ENCODE measurements at regions not wholly inside any gene's neighbourhood (a gene's known extent, or its start where the extent isn't known, plus 50 kb on each side); places are given as distances from the start of the nearest gene placed in this dataset.
"Not testable (repeated sequence)": the region's sequence is repeated elsewhere in the genome, so short reads cannot be mapped to it uniquely, and the experiment has no call there.

DNA sequence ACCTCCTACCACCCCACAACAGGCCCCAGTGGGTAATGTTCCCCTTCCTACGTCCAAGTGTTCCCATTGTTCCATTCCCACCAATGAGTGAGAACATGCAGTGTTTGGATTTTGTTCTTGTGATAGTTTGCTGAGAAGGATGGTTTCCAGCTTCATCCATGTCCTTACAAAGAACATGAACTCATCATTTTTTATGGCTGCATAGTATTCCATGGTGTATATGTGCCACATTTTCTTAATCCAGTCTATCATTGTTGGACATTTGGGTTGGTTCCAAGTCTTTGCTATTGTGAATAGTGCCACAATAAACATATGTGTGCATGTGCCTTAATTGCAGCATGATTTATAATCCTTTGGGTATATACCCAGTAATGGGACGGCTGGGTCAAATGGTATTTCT is 81.6 kb downstream of the P2RY10 start:
- H3K27me3 Mint-ChIP-seq (ENCODE audit: low read depth); H3K27ac Mint-ChIP-seq; H3K36me3 Mint-ChIP-seq (ENCODE audit: low read depth): not testable (repeated sequence)

DNA sequence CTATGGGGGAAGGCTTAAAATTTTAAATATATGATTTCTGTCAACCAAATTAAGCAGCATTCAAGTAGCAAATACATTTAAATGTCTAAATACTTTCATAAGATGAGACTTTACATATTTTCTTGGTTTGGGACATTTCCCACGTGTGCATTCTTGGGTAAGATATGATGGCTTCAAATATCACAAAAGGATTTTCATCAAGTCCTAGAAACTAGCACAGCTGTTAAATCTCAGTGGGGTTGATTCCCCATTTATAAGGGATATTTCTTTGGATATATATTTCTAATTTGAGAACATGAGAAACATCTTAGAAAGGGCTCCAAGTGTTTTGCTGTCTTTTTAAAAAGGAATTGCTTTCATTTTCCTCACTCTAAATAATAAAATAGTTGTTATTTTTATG is 90.2 kb downstream of the P2RY10 start:
- Mint-ChIP-seq H3K4me1 (ENCODE audit: low read depth) (peaks cover 22% of the 10 kb centered on the region), H3K36me3 (ENCODE audit: low read depth) (no peaks in the 10 kb centered on the region), H3K27me3 (ENCODE audit: low read depth) (no peaks in the 10 kb centered on the region), H3K27ac (no peak overlapping the region), H3K9me3 (no peaks in the 10 kb centered on the region), H3K4me3 (ENCODE audit: low read depth) (no peak overlapping the region)
- intact Hi-C loops (cut with micrococcal nuclease), result no loop called here
- DNase-seq (ENCODE audit: low spot score), result no peak

More for the DNA sequence above, 81.6 kb downstream of the P2RY10 start:
- H3K4me1 Mint-ChIP-seq (ENCODE audit: low read depth); intact Hi-C loops (cut with micrococcal nuclease); DNase-seq (ENCODE audit: low spot score); H3K4me3 Mint-ChIP-seq (ENCODE audit: low read depth): not testable (repeated sequence)
- H3K9me3 Mint-ChIP-seq, result peaks cover 16% of the 10 kb centered on the region

GRCh38 chrX:79036157-79036880 is 91.1 kb downstream of the P2RY10 start:
- DNase-seq (ENCODE audit: low spot score), result no peak
- intact Hi-C loops (cut with micrococcal nuclease), result no loop called here
- no peak overlapping the region for H3K27ac Mint-ChIP-seq
- H3K4me3 Mint-ChIP-seq (ENCODE audit: low read depth), result no peak overlapping the region
- H3K9me3 Mint-ChIP-seq, result peaks cover 6% of the 10 kb centered on the region
- H3K36me3 Mint-ChIP-seq (ENCODE audit: low read depth), result no peaks in the 10 kb centered on the region
- H3K27me3 Mint-ChIP-seq (ENCODE audit: low read depth), result no peaks in the 10 kb centered on the region
- peaks cover 22% of the 10 kb centered on the region for H3K4me1 Mint-ChIP-seq (ENCODE audit: low read depth)

DNA sequence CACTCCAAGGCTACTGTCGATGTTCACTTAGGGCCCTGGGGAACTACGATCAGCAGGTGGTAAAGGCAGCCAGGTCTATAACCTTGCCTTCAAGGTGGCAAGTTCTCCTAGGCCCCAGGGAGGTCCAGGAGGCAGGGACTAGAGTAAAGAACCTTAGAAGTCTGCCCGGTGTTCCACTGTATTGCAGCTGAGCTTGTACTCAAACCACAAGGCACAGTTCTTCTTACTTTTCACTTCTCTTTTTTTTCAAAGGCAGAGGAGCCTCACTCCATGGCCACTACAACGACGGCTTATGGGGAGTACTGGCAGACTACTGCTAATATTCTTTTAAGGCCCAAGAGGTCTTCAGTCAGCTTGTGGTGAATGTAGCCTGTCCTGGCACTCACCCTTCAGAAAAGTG is 78.8 kb upstream of the GPR174 start:
- Mint-ChIP-seq H3K27me3 (ENCODE audit: low read depth) (no peaks in the 10 kb centered on the region), H3K36me3 (ENCODE audit: low read depth) (peaks cover 9% of the 10 kb centered on the region), H3K9me3 (peaks cover 40% of the 10 kb centered on the region), H3K4me1 (ENCODE audit: low read depth) (peaks cover 4% of the 10 kb centered on the region), H3K4me3 (ENCODE audit: low read depth) (no peak overlapping the region), H3K27ac (no peak overlapping the region)
- no peak for DNase-seq (ENCODE audit: low spot score)
- intact Hi-C loops (cut with micrococcal nuclease), result no loop called here

DNA sequence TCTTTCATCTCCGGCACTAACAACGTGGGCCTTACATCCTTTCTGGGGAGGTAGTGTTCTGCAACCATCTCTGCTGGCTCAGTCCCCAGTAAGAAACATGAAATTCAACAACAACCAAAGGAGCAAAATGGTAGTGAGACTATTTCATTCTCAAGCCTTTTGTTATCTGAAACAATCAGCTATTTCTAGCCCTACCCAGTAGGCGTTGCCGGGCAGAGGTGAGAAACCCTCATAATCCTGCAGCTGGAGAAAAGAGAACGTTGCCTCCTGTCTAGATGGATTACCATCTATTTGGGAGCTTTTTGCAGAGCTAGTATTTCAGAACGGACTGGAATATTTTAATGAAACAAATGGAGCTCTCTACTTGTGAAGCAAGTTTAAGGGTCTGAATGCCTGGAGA is 66.4 kb upstream of the GPR174 start:
- Mint-ChIP-seq H3K9me3 (peaks cover 17% of the 10 kb centered on the region), H3K4me1 (ENCODE audit: low read depth) (peaks cover 12% of the 10 kb centered on the region), H3K27me3 (ENCODE audit: low read depth) (no peaks in the 10 kb centered on the region), H3K36me3 (ENCODE audit: low read depth) (peaks cover 7% of the 10 kb centered on the region), H3K4me3 (ENCODE audit: low read depth) (no peak overlapping the region), H3K27ac (no peak overlapping the region)
- intact Hi-C loops (cut with micrococcal nuclease), result no loop called here
- no peak for DNase-seq (ENCODE audit: low spot score)

DNA sequence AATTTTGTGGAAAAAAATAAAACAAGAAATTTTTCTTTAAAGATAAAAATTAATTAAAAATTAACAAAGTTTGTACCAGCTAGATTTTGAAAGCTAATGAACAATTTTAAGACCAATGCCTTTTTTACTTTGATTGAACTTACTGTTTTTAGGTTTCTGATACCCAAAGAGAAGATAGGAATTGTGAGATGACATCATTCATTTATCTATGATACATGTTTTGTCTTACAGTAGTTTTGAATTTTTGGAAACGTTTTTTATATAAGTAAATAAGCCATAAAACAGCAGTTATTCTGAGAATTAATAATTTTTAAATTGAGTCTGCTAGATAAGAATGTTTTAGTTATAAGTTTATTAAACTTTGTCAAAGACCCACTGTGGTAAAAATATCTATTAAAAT is 65.0 kb upstream of the GPR174 start:
- Mint-ChIP-seq H3K36me3 (ENCODE audit: low read depth) (peaks cover 4% of the 10 kb centered on the region), H3K27ac (no peak overlapping the region), H3K4me1 (ENCODE audit: low read depth) (peaks cover 15% of the 10 kb centered on the region), H3K4me3 (ENCODE audit: low read depth) (no peak overlapping the region), H3K27me3 (ENCODE audit: low read depth) (no peaks in the 10 kb centered on the region), H3K9me3 (peaks cover 6% of the 10 kb centered on the region)
- intact Hi-C loops (cut with micrococcal nuclease), result no loop called here
- DNase-seq (ENCODE audit: low spot score), result no peak

DNA sequence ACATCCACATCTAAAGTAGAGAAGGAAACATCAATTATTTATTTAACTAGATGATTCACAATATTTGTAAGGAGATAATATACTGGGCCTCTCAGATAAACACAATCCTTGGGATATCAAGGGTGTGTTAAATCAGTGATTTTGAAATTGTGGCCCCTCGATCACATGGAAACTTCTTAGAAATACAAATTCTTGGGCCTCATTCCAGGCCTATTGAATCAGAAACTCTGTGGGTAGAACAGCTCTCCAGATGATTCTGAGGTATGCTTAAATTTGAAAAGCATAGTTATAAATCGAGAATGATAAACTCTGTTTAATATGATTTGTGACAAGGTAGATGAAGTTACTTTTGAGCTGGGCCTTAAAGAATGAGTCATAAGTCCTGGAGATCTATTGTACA is 64.3 kb upstream of the GPR174 start:
- peaks cover 3% of the 10 kb centered on the region for H3K36me3 Mint-ChIP-seq (ENCODE audit: low read depth)
- no peak overlapping the region for H3K27ac Mint-ChIP-seq
- DNase-seq (ENCODE audit: low spot score), result no peak
- no peaks in the 10 kb centered on the region for H3K27me3 Mint-ChIP-seq (ENCODE audit: low read depth)
- H3K4me1 Mint-ChIP-seq (ENCODE audit: low read depth), result peaks cover 19% of the 10 kb centered on the region
- no peak overlapping the region for H3K4me3 Mint-ChIP-seq (ENCODE audit: low read depth)
- H3K9me3 Mint-ChIP-seq, result peaks cover 4% of the 10 kb centered on the region
- intact Hi-C loops (cut with micrococcal nuclease), result loop anchor here (5.0 to 10.0 kb wide), 5 partner anchors 98 to 425 kb away; partner anchors contain the start of genes P2RY10 and RTL3

DNA sequence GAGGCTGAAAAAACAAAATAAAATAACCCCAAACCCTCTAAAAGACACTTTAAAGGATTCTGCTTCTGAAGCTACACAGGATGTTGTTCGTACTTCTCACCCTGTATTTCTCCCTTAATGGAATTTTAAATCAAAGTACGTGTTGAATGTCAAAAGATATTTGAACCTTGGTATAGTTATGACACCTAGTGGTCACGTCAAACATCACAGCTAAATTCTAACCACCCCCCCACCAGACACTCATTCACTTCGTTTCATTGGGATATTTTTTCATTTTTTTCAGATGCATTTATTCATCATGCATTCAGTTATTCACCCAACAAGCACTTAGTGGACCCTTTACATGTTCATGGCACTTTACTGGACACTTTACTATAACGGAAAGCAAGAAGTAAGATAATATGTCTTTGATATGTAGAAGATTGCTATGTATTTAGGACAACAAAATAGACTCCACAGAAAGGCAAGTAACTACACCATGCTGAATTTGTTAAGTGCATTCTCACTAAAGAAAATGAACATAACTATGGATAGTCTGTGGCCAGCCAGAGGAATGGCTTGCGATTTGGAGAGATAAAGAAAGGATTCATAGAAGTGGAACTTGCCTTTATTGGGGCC is 62.5 kb upstream of the GPR174 start:
- peak; percentile 10 for DNase-seq (ENCODE audit: low spot score)
- peaks cover 19% of the 10 kb centered on the region for H3K4me1 Mint-ChIP-seq (ENCODE audit: low read depth)
- H3K27me3 Mint-ChIP-seq (ENCODE audit: low read depth), result no peaks in the 10 kb centered on the region
- H3K36me3 Mint-ChIP-seq (ENCODE audit: low read depth), result peaks cover 8% of the 10 kb centered on the region
- intact Hi-C loops (cut with micrococcal nuclease), result loop anchor here (1.0 to 10.0 kb wide), 7 partner anchors 100 to 527 kb away; partner anchors contain the start of genes P2RY10 and RTL3
- H3K27ac Mint-ChIP-seq, result peak overlapping the region; percentile 65
- no peak overlapping the region for H3K4me3 Mint-ChIP-seq (ENCODE audit: low read depth)
- H3K9me3 Mint-ChIP-seq, result no peaks in the 10 kb centered on the region

DNA sequence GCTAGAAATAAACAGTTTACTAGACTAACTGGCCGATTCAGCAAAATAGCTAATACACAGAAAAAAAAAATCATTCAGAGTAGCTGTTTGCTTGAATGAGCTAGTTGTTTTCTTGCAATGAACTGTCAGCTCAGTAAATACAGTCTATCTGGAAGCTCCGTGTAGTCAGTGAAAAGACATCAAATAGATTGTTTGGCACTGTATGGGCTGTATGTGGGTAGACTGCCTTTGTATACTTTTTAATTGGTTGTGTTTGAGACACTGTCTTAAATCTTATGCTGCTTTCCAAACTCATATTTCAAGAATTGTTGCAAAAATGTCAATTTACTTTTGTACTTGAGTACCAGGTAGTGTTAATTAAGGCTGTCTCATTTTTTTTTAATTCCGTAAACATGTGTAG is 61.6 kb upstream of the GPR174 start:
- Mint-ChIP-seq H3K27me3 (ENCODE audit: low read depth) (no peaks in the 10 kb centered on the region), H3K4me1 (ENCODE audit: low read depth) (peaks cover 19% of the 10 kb centered on the region), H3K36me3 (ENCODE audit: low read depth) (peaks cover 10% of the 10 kb centered on the region), H3K4me3 (ENCODE audit: low read depth) (no peak overlapping the region), H3K9me3 (no peaks in the 10 kb centered on the region), H3K27ac (no peak overlapping the region)
- intact Hi-C loops (cut with micrococcal nuclease), result loop anchor here (1.0 to 10.0 kb wide), 7 partner anchors 101 to 528 kb away; partner anchors contain the start of genes P2RY10 and RTL3
- DNase-seq (ENCODE audit: low spot score), result no peak

- Mint-ChIP-seq H3K27me3 (ENCODE audit: low read depth) (no peaks in the 10 kb centered on the region), H3K27ac (no peak overlapping the region), H3K4me3 (ENCODE audit: low read depth) (no peak overlapping the region), H3K9me3 (no peaks in the 10 kb centered on the region), H3K36me3 (ENCODE audit: low read depth) (peaks cover 10% of the 10 kb centered on the region), H3K4me1 (ENCODE audit: low read depth) (peaks cover 23% of the 10 kb centered on the region)
- no peak for DNase-seq (ENCODE audit: low spot score)
- intact Hi-C loops (cut with micrococcal nuclease), result loop anchor here (5.0 to 10.0 kb wide), 5 partner anchors 103 to 430 kb away; partner anchors contain the start of genes P2RY10 and RTL3
Observed at GRCh38 chrX:79084923-79085322, 59.6 kb upstream of the GPR174 start.

- no peak overlapping the region for H3K4me3 Mint-ChIP-seq (ENCODE audit: low read depth)
- no peak overlapping the region for H3K27ac Mint-ChIP-seq
- no peak for DNase-seq (ENCODE audit: low spot score)
- H3K4me1 Mint-ChIP-seq (ENCODE audit: low read depth), result peaks cover 24% of the 10 kb centered on the region
- H3K36me3 Mint-ChIP-seq (ENCODE audit: low read depth), result peaks cover 7% of the 10 kb centered on the region
- intact Hi-C loops (cut with micrococcal nuclease), result loop anchor here (10.0 kb wide), 2 partner anchors 275 to 435 kb away; partner anchors contain the start of genes ITM2A and RTL3
- H3K9me3 Mint-ChIP-seq, result no peaks in the 10 kb centered on the region
- no peaks in the 10 kb centered on the region for H3K27me3 Mint-ChIP-seq (ENCODE audit: low read depth)
Observed at GRCh38 chrX:79089896-79090584, 54.4 kb upstream of the GPR174 start.

DNA sequence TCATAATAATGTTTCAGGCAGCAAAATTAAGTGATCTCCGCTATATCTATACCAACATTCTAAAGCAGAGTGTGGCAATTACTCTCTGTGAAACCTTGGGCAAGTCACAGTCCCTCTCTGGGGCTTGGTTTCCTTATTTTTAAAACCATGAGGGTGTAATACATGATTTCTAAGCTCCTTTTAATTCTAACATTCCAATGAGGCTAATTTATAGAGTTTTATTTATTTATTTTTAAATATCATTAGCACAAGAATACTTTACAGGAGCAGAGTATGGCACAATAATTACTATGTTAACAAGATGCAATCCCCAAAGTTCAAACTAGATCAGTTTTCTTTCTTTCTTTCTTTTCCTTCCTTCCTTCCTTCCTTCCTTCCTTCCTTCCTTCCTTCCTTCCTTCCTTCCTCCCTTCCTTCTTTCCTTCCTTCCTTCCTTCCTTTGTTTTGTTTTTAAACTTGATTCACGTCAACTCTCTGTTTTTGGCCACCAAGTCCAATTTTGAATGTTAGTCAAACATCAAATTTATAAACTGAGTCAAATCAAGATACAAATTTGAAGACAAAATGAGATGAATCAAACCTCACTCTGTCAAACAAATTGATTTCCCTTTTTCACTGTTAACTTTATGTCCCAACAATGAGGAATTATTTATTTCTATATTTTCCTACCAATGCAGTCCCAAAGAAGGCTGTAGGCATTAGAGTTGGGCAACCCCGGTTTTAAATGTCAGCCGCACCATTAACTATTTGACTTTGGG is 50.2 kb upstream of the GPR174 start:
- peaks cover 52% of the 10 kb centered on the region for H3K4me1 Mint-ChIP-seq (ENCODE audit: low read depth)
- H3K9me3 Mint-ChIP-seq, result peaks cover 8% of the 10 kb centered on the region
- DNase-seq (ENCODE audit: low spot score), result no peak
- intact Hi-C loops (cut with micrococcal nuclease), result loop anchor here (10.0 kb wide), 1 partner anchor 271 kb away; the partner anchor contains the start of gene ITM2A
- no peaks in the 10 kb centered on the region for H3K36me3 Mint-ChIP-seq (ENCODE audit: low read depth)
- no peaks in the 10 kb centered on the region for H3K27me3 Mint-ChIP-seq (ENCODE audit: low read depth)
- no peak overlapping the region for H3K4me3 Mint-ChIP-seq (ENCODE audit: low read depth)
- H3K27ac Mint-ChIP-seq, result no peak overlapping the region

All from activated T-helper 2 cell treated with anti-CD3 and anti-CD28 coated beads, Interferon-gamma antibody, Interleukin-2, Interleukin-4, amounts not matched to agents 10 μg/mL and 5 μg/mL and 100 μg/mL, durations not matched to agents 14 hours and 24 hours and 36 hours (primary cell).